Motor neuron (in vitro differentiated cells): ENCODE measurements at regions not wholly inside any gene's neighbourhood (a gene's known extent, or its start where the extent isn't known, plus 50 kb on each side); places are given as distances from the start of the nearest gene placed in this dataset.
A peak's percentile ranks its signal among the peaks of the same experiment; 100 is the strongest.
"Not testable (repeated sequence)": the region's sequence is repeated elsewhere in the genome, so short reads cannot be mapped to it uniquely, and the experiment has no call there.

Experiments used
- ATAC-seq, 8 experiments: fragments of 200-7000 bp; cut with Tn5 transposase; replicated peaks in 6 of 8; 2 replicates each; pipeline ENCODE4 v1.8.0; 2021; ENCODE audit warnings: mild to moderate bottlenecking in 8 of 8, moderate library complexity in 8 of 8
- H3K27ac ChIP-seq, 2 donors: fragments of 250-450 bp; sonication (Bioruptor Pico); 2 replicates each; pipeline ENCODE4 v1.9.0; 2021; ENCODE audit warnings: antibody characterized with exemption in 2 of 2, mild to moderate bottlenecking in 2 of 2, moderate library complexity in 1 of 2
- H3K4me1 ChIP-seq, 2 donors: fragments of 250-450 bp; sonication (Bioruptor Pico); replicated peaks in 1 of 2; 2 replicates each; pipeline ENCODE4 v1.6.1; 2021; ENCODE audit warnings: antibody characterized with exemption in 2 of 2, mild to moderate bottlenecking in 2 of 2, moderate library complexity in 1 of 2
- H3K4me3 ChIP-seq, 5 donors: fragments of 250-450 bp; sonication (Bioruptor Pico); 2 replicates each; pipeline ENCODE4 v1.9.0; 2021; ENCODE audit warnings: antibody characterized with exemption in 5 of 5, mild to moderate bottlenecking in 5 of 5, moderate library complexity in 4 of 5
- WGBS, 10 experiments: fragments of 450-650 bp; shearing (Covaris generic); methylation state at CpG; one replicate each; pipeline ENCODE4 v1.0.0; 2022; 5-methylcytosine and 5-hydroxymethylcytosine counted together
- in situ Hi-C, 9 experiments: fragments of 400-800 bp; cut with MboI; loops; one replicate each; pipeline ENCODE4 v1.15.0; 2021; ENCODE audit warnings: low sequenced_read_pairs in 9 of 9, low pct_unique_long_range_greater_than_20kb in 2 of 9; ENCODE audit not compliant: unreplicated experiment in 9 of 9

DNA sequence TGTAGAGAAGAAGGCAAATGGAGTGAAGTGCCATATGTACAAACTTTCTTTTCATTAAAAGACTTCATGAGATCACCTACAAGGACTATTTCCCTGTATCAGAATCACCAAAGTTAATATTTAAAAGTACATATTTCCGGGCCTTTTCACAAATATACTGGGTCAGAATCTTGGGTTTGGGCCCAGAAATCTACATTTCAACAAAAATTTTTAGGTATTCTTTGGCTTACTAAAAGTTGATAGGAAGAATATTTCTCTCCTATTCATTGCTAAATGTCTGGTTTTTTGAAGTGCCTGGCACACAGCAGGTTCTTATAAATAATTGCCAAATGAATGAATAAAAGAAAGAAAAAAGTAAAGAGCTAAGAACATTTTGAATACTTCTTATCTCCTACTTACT lies 843.8 kb upstream of the ACVR2A start:
- in situ Hi-C loops: loop anchor here in 1 of 9 experiments (25.0 kb wide), 1 partner anchor 264 kb away; no protein-coding TSS in a partner anchor
- Histone ChIP-seq H3K4me1 (peaks cover 0 to 15% of the 10 kb centered on the region in 2 donors), H3K27ac (no peak overlapping the region), H3K4me3 (no peak overlapping the region)
- WGBS, 10 experiments: 30 to 100% (median 83%) methylated on average over 1 of the region's 1 CpG; no CpG with 5 or more reads in 5 of the 10 experiments
- no peak for ATAC-seq

DNA sequence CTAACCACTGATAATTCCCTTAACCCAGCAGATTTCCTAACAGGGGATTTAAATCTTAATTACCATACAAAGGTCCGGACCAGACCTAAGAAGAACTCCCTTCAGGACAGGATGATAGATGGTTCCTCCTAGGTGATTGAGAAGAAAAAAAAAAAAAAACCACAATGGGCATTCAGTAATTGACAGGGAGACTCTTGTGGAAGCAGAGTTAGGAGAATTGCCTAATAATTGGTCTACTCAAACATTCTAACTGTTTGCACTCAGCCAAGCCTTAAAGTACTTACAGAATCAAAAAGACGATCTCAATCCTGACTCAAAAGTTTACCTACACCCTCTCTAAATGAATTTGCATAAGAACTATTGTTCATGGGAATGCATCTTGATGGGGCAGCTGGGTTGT lies 844.7 kb upstream of the ACVR2A start:
- in situ Hi-C loops: loop anchor here in 1 of 9 experiments (25.0 kb wide), 1 partner anchor 263 kb away; no protein-coding TSS in a partner anchor

DNA sequence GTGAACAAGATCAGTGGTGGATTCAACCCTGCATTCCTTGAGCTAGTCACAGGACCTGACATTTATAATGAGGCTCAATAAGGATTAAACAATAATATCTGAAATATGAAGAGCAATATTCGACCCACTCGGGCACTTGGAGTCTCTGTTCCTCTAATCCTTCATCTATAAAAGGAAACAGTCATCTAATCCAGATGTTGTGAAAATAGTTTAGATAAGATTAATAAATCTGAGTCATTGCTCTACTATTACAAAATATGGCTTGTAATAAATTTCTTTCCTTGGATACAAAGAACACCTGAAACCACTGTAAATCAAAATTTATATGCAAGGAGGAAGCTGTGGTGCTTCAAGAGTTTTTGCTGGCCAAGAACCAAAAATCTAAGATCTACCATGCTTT lies 846.9 kb upstream of the ACVR2A start:
- Histone ChIP-seq H3K27ac (no peak overlapping the region), H3K4me3 (no peak overlapping the region), H3K4me1 (peaks cover 2 to 18% of the 10 kb centered on the region in 2 donors)
- no peak for ATAC-seq
- in situ Hi-C loops: no loop called here
- whole genome bisulfite sequencing, 10 experiments: 0 to 100% (median 41%) methylated on average over 1 to 2 of the region's 2 CpGs; no CpG with 5 or more reads in 2 of the 10 experiments

More for the DNA sequence above, 844.7 kb upstream of the ACVR2A start:
- peaks cover 0 to 15% of the 10 kb centered on the region in 2 donors for H3K4me1 ChIP-seq
- 43 to 72% (median 67%) methylated on average over 1 to 2 of the region's 2 CpGs for WGBS, 10 experiments
- H3K4me3 ChIP-seq, H3K27ac ChIP-seq, ATAC-seq: not testable (repeated sequence)

DNA sequence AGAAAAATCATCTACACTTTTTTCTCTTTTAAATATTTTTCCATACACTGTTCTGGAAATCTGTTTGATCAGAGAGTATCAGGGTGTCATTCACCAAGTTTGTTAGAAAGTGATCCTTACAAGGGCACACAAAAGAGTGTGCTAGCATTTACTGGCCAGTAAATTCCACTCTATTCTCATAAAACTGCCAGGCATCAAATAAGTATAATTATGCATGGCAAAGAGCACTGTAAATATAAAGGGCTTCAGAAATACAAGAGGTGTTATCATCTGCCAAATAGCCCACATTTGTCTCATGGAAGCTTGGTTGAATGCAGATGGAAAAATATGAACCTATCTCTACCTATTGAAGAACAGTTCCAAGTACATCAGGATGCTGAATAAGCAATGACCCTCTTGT lies 847.3 kb upstream of the ACVR2A start:
- H3K27ac ChIP-seq: no peak overlapping the region
- H3K4me1 ChIP-seq: peaks cover 2 to 18% of the 10 kb centered on the region in 2 donors
- H3K4me3 ChIP-seq: no peak overlapping the region
- no peak for ATAC-seq
- in situ Hi-C loops: no loop called here

DNA sequence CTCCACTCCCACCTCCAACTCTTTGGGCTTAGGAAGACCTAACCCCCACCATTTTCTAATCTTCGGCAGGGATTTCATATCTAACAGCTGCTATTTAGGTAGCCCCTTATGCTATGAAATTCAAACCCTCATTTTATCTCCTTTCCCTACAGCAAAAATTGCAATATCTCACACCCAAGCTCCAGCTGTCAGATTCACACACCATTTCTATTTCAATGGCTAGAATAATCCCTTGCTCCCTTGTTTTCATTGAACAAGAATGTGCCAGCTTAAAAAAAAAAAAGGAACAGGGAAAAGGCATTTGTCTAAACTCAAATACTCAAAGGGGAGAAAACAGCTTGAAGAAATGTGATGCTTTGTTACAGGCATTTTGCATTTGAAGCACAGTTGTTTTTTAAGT lies 850.6 kb upstream of the ACVR2A start:
- no peak for ATAC-seq
- no peak overlapping the region for H3K27ac ChIP-seq
- H3K4me3 ChIP-seq: no peak overlapping the region
- 20 to 100% (median 89%) methylated on average over 1 of the region's 1 CpG; no CpG with 5 or more reads in 2 of the 10 experiments for WGBS, 10 experiments
- in situ Hi-C loops: no loop called here
- peaks cover 7 to 18% of the 10 kb centered on the region in 2 donors for H3K4me1 ChIP-seq

DNA sequence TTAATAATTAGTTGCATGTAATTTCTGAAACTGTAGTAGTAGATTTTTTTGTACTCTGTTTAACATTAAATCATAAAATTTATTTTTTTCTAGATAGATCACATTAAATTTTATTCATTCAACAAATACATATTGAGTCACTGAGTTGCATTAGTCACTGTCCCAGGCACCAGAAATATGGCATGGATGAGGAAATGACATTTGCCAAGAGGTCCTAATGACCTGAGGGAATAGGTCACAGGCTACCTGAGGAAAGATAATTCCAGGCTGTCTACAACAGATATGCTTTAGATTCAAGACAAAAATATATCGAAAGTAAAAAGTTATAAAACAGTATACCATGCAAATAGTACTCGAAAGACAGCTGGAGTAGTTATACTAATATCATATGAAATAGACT lies 852.4 kb upstream of the ACVR2A start:
- no peak for ATAC-seq
- H3K4me3 ChIP-seq: no peak overlapping the region
- peaks cover 7 to 14% of the 10 kb centered on the region in 2 donors for H3K4me1 ChIP-seq
- in situ Hi-C loops: no loop called here
- no peak overlapping the region for H3K27ac ChIP-seq
- 63 to 100% (median 92%) methylated on average over 1 to 2 of the region's 2 CpGs for WGBS, 10 experiments

DNA sequence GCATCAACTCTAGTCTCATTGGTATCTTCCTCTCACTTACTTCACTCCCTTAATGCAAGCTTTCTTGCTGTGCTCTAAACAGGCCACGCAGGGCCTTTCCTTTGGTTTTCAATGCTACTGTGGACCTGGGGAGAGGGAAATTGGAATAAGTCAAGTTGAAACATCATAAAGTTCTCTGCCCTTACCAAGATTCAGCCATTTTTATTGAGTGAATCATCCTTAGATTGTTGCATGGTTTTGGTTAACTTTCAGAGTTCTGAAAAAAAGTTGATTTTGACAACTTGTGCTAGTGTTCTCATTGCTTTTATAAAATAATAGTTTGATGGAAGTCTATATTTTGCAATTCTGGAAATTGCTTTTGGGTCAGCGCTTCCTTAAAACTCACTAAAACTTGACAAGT lies 852.8 kb upstream of the ACVR2A start:
- H3K4me1 ChIP-seq: peaks cover 7 to 10% of the 10 kb centered on the region in 2 donors
- in situ Hi-C loops: no loop called here
- H3K4me3 ChIP-seq: no peak overlapping the region
- no peak overlapping the region for H3K27ac ChIP-seq
- 67 to 100% (median 100%) methylated on average over 1 to 2 of the region's 2 CpGs; no CpG with 5 or more reads in 2 of the 10 experiments for WGBS, 10 experiments
- no peak for ATAC-seq

DNA sequence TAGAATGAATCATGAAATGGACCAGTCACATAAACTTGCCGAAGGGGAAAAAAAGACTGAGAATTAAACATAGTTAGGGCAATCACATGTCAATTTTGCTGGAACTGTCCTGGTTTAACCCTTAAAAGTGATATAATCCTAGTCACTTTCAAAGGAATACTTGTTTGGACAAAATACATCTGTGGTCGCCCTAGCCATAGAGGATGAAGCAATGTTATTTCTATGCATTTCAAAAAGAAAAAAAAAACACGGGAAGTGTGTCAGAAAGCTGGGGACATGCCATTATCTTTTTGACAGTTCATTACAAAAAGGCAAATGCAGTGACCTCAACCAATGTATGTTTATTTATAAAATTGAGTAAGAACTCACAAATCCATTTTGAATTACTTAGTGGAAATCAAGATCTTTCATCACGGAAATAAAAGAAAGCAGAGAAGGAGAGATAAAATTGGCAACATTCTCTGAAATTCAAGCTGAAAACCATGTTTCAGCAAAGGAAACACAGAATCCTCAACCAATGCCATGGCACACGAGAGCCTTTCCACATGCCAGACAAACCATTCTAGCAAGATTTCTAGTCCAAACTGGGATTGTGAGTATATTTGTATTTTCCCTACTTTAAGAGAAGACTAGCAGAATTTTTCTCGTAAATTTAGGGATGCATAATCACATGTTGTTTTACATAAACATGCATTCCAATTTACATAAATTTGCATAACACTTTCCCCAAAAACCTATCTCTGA lies 854.3 kb upstream of the ACVR2A start:
- Histone ChIP-seq H3K27ac (no peak overlapping the region), H3K4me3 (no peak overlapping the region), H3K4me1 (peaks cover 7% of the 10 kb centered on the region in 2 donors)
- peak in 2 of 8 experiments; percentile 23 to 61 for ATAC-seq
- WGBS, 10 experiments: 5 to 100% (median 91%) methylated on average over 1 to 6 of the region's 6 CpGs
- in situ Hi-C loops: no loop called here

DNA sequence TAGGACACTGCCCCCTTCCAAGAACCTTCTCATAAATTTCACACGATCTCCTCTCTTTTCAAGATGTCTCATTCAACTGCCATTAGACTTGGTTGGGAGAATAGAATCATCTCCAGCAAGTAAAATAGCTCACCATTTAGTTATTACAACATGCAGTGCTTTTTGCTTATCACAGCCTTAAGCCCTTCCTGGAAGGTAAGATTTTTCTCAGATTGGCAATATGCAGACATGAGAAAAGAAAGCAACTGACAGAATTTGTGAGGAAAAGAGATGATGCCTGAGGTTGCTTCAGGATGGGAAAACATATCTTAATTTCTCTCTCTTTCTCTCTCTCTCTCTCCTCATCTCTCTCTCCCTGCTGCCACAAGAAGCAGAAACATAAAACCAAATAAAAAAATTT lies 855.1 kb upstream of the ACVR2A start:
- Histone ChIP-seq H3K4me1 (peaks cover 5 to 7% of the 10 kb centered on the region in 2 donors), H3K4me3 (no peak overlapping the region), H3K27ac (no peak overlapping the region)
- no peak for ATAC-seq
- in situ Hi-C loops: no loop called here
- WGBS, 10 experiments: 0 to 50% (median 20%) methylated on average over 1 of the region's 1 CpG; no CpG with 5 or more reads in 3 of the 10 experiments

DNA sequence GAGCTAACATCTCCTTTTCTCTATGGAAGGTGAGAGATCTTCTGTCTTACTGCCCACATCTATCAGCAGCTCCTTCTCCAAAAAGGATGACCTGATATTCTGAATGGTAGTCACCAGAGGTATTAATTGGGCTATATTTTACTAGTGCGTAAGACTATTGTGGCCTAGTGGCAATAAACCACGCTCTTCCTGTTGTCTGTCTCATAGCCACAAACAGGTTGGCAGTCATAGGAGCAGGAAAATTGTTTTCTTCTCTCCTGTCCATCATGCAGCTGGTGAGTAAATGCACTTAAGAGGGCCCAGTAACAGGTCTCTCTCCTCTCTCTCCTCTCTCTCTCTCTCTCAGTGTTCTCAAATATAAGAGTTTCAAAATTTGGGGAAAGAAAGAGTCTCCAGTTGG lies 856.8 kb upstream of the ACVR2A start:
- 79 to 100% (median 93%) methylated on average over 1 to 2 of the region's 2 CpGs; no CpG with 5 or more reads in 4 of the 10 experiments for WGBS, 10 experiments
- in situ Hi-C loops: no loop called here
- H3K27ac ChIP-seq: no peak overlapping the region

DNA sequence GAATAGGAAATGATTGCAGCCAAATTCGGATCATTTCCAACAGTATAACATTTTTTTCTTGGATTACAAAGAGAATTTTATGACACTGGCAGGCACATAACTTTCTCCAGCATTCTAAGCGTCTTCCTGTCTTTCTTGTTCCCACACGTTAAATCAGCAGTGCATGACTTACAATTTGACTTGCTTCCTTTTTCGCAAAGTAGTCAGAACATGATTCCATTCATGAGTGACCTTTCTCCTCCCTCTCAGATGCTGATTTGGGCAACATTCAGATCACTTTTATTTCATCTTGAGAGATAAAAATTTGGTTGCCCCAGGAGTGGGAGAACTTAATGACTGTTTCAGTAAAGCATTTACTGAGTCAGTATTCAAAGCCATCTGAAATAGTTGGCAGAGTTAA lies 858.7 kb upstream of the ACVR2A start:
- Histone ChIP-seq H3K4me1 (peaks cover 4% of the 10 kb centered on the region in 2 donors), H3K27ac (no peak overlapping the region), H3K4me3 (no peak overlapping the region)
- in situ Hi-C loops: no loop called here
- no peak for ATAC-seq
- 6 to 73% (median 38%) methylated on average over 2 to 4 of the region's 4 CpGs; no CpG with 5 or more reads in 2 of the 10 experiments for WGBS, 10 experiments

More for the DNA sequence above, 856.8 kb upstream of the ACVR2A start:
- no peak for ATAC-seq
- H3K4me1 ChIP-seq: peaks cover 4% of the 10 kb centered on the region in 2 donors
- H3K4me3 ChIP-seq: no peak overlapping the region

DNA sequence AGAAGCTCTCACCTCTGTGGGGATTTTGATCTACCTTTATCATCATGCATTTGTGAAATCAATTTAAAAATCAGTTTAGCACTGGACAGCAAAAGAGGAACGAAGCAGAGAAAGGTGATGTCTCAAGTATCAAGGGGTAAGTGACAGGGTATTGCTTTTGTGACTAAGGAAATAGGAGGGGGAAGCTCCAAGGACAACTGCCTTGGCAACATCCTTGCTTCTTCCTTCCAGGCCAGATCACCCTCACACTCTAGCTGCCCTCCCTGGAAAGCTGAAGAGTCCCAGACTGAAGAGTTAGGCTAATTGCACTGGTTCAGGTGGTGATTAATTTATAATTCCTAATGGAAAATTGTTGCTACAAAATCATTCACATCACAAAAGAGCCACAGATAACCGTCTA lies 859.1 kb upstream of the ACVR2A start:
- Histone ChIP-seq H3K27ac (no peak overlapping the region), H3K4me1 (peaks cover 4% of the 10 kb centered on the region in 2 donors), H3K4me3 (no peak overlapping the region)
- in situ Hi-C loops: no loop called here
- ATAC-seq: no peak
- WGBS, 10 experiments: 0 to 91% (median 24%) methylated on average over 1 to 2 of the region's 2 CpGs; no CpG with 5 or more reads in 3 of the 10 experiments

DNA sequence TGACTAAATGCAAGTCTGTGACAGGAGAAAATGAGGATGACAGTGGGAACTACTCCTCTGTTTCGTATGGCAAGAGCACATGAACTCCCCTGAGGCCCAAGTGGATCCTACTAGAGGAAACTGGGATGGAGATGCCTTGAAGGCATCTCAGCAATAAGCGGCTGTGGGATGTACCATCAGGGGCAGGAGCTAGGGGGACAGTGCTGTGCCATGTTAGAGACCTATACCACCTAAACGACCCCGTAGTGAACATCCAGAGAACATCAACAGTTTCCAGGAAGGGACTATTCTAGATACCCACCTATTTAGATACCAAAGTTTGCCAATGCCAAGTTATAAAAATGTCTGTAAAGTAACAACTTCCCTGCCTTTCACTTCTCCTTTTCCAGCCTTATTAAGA lies 860.8 kb upstream of the ACVR2A start:
- no peak overlapping the region for H3K4me3 ChIP-seq
- peaks cover 6 to 13% of the 10 kb centered on the region in 2 donors for H3K4me1 ChIP-seq
- 60 to 100% (median 83%) methylated on average over 1 to 4 of the region's 4 CpGs; no CpG with 5 or more reads in 2 of the 10 experiments for WGBS, 10 experiments
- ATAC-seq: no peak
- in situ Hi-C loops: no loop called here
- no peak overlapping the region for H3K27ac ChIP-seq
